ENCODE measurements at regions not wholly inside any gene's neighbourhood (a gene's known extent, or its start where the extent isn't known, plus 50 kb on each side); places are given as distances from the start of the nearest gene placed in this dataset.

DNA sequence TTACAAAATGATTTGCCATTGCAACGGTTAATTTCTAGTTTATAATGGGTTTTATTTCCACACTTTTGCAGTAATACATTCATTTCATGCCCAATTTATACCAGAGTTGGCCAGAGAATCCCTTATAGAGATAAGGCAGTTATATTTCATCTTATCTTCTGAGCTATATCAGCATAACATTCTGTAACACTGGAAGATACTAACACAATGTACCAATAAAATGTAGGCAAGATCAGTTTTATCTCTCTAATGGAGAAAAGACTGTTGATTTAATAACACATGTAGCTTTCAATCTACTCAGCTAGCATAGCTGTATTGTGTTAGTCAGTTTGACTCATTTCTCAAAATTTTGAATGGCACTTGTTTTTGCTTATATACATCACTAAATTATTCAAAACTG lies 738.6 kb downstream of the TRAM1L1 start:
- H3K36me3 ChIP-seq (ENCODE audit: control insufficient read depth, insufficient read depth, low read length): no peaks in the 10 kb centered on the region
- H3K27me3 Mint-ChIP-seq (ENCODE audit: insufficient read depth): no peaks in the 10 kb centered on the region
- no peak overlapping the region for H3K27ac ChIP-seq (ENCODE audit: low read depth, low read length)
- H3K9me3 ChIP-seq (ENCODE audit: control insufficient read depth, low read length): no peaks in the 10 kb centered on the region
- H3K27me3 ChIP-seq (ENCODE audit: control insufficient read depth, insufficient read depth, low read length, poor library complexity, severe bottlenecking): no peaks in the 10 kb centered on the region
- H3K9me3 Mint-ChIP-seq: no peaks in the 10 kb centered on the region
- no peak for DNase-seq
- no peaks in the 10 kb centered on the region for H3K36me3 Mint-ChIP-seq (ENCODE audit: low read depth)
- 80 to 91% methylated on average over 1 of the region's 1 CpG for WGBS, 2 experiments (ENCODE audit: insufficient coverage in 1 of 2, insufficient read length in 1 of 2)
- no peak overlapping the region for H3K4me3 ChIP-seq (ENCODE audit: low read length)
- H3K4me3 Mint-ChIP-seq: no peak overlapping the region
- no peak overlapping the region for H3K27ac Mint-ChIP-seq
- H3K4me1 ChIP-seq (ENCODE audit: control insufficient read depth, insufficient read depth, low read length): no peaks in the 10 kb centered on the region
- no peaks in the 10 kb centered on the region for H3K4me1 Mint-ChIP-seq
- H3K9ac ChIP-seq (ENCODE audit: extremely low read depth, low read length, poor library complexity, severe bottlenecking): no peak overlapping the region
- TF ChIP-seq, protein P1, sequence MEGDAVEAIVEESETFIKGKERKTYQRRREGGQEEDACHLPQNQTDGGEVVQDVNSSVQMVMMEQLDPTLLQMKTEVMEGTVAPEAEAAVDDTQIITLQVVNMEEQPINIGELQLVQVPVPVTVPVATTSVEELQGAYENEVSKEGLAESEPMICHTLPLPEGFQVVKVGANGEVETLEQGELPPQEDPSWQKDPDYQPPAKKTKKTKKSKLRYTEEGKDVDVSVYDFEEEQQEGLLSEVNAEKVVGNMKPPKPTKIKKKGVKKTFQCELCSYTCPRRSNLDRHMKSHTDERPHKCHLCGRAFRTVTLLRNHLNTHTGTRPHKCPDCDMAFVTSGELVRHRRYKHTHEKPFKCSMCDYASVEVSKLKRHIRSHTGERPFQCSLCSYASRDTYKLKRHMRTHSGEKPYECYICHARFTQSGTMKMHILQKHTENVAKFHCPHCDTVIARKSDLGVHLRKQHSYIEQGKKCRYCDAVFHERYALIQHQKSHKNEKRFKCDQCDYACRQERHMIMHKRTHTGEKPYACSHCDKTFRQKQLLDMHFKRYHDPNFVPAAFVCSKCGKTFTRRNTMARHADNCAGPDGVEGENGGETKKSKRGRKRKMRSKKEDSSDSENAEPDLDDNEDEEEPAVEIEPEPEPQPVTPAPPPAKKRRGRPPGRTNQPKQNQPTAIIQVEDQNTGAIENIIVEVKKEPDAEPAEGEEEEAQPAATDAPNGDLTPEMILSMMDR (conservative IDR thresholded peaks at IDR 0.05): no peak

DNA sequence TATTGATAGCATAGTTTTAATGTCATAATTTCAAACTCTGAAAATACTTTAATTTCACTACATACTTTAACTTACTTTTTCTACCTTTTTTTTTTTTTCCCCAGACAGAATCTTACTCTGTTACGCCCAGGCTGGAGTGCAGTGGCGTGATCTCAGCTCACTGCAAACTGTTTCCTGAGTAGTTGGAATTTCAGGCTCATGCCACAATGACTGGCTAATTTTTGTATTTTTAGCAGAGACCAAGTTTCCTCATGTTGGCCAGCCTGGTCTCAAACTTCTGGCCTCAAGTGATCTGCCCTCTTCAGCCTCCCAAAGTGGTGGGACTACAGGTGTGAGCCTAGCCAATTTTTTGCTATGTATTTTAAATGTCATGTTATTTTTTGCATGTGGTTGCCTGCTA lies 741.6 kb downstream of the TRAM1L1 start:
- no peak for DNase-seq
- WGBS, 2 experiments (ENCODE audit: insufficient coverage in 1 of 2, insufficient read length in 1 of 2): 97% methylated on average over 2 of the region's 2 CpGs; no CpG with 5 or more reads in 1 of the 2 experiments
- Histone ChIP-seq H3K9me3 (ENCODE audit: control insufficient read depth, low read length) (no peaks in the 10 kb centered on the region), H3K36me3 (ENCODE audit: control insufficient read depth, insufficient read depth, low read length) (no peaks in the 10 kb centered on the region), H3K4me3 (ENCODE audit: low read length) (no peak overlapping the region), H3K9ac (ENCODE audit: extremely low read depth, low read length, poor library complexity, severe bottlenecking) (no peak overlapping the region), H3K27me3 (ENCODE audit: control insufficient read depth, insufficient read depth, low read length, poor library complexity, severe bottlenecking) (no peaks in the 10 kb centered on the region), H3K4me1 (ENCODE audit: control insufficient read depth, insufficient read depth, low read length) (no peaks in the 10 kb centered on the region), H3K27ac (ENCODE audit: low read depth, low read length) (no peak overlapping the region)
- Mint-ChIP-seq H3K9me3 (no peaks in the 10 kb centered on the region), H3K4me3 (no peak overlapping the region), H3K27me3 (ENCODE audit: insufficient read depth) (no peaks in the 10 kb centered on the region), H3K27ac (no peak overlapping the region), H3K4me1 (no peaks in the 10 kb centered on the region), H3K36me3 (ENCODE audit: low read depth) (no peaks in the 10 kb centered on the region)
- TF ChIP-seq, protein P1 (conservative IDR thresholded peaks at IDR 0.05): no peak

DNA sequence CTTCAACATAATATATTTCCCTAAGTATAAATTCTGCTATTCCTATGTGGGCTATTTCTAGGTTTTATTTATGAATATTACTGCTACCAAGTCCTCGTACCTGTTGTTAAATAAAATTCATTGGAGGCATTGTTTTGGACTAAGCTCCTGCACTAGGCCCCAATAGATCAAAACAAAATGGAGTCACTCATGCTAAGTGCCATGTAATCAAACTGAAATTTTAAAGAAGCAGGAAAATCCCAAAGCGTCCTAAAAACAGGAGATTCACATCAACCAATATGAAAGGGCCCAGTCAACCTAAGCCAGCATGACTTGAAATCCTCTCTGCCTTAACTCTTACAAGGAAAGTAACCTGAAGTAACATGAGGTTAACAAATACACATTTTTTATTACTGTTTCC lies 743.2 kb downstream of the TRAM1L1 start:
- no peak overlapping the region for H3K4me3 Mint-ChIP-seq
- no peaks in the 10 kb centered on the region for H3K36me3 Mint-ChIP-seq (ENCODE audit: low read depth)
- no peak overlapping the region for H3K4me3 ChIP-seq (ENCODE audit: low read length)
- 78% methylated on average over 2 of the region's 2 CpGs; no CpG with 5 or more reads in 1 of the 2 experiments for WGBS, 2 experiments (ENCODE audit: insufficient coverage in 1 of 2, insufficient read length in 1 of 2)
- H3K9me3 Mint-ChIP-seq: no peaks in the 10 kb centered on the region
- no peak overlapping the region for H3K27ac ChIP-seq (ENCODE audit: low read depth, low read length)
- no peaks in the 10 kb centered on the region for H3K4me1 ChIP-seq (ENCODE audit: control insufficient read depth, insufficient read depth, low read length)
- no peaks in the 10 kb centered on the region for H3K27me3 Mint-ChIP-seq (ENCODE audit: insufficient read depth)
- TF ChIP-seq, protein P1 (conservative IDR thresholded peaks at IDR 0.05): no peak
- no peak for DNase-seq
- H3K36me3 ChIP-seq (ENCODE audit: control insufficient read depth, insufficient read depth, low read length): no peaks in the 10 kb centered on the region
- no peak overlapping the region for H3K27ac Mint-ChIP-seq
- no peaks in the 10 kb centered on the region for H3K27me3 ChIP-seq (ENCODE audit: control insufficient read depth, insufficient read depth, low read length, poor library complexity, severe bottlenecking)
- no peaks in the 10 kb centered on the region for H3K4me1 Mint-ChIP-seq
- no peak overlapping the region for H3K9ac ChIP-seq (ENCODE audit: extremely low read depth, low read length, poor library complexity, severe bottlenecking)
- H3K9me3 ChIP-seq (ENCODE audit: control insufficient read depth, low read length): no peaks in the 10 kb centered on the region

Measured in endodermal cell (in vitro differentiated cells).